ENCODE measurements at regions not wholly inside any gene's neighbourhood (a gene's known extent, or its start where the extent isn't known, plus 50 kb on each side); places are given as distances from the start of the nearest gene placed in this dataset.

DNA sequence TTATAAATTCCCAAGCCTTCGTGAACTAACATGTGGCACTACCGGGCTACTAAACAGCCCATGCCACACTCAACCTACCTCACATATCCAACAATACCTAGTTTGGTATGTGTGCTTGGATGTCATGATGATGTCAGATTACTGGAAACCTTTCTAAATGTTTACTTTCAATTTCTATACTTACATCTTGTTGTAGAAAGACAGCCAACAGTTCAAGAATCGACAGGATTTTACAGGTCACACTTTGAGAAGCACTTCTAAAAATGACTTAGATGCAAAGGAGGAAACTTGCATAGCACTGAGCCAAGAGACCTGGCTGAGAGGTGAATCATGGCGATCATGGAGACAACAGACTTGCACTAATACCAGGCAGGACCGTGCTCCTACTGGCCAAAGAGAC is 209.9 kb downstream of the COL4A1 start:
- TF ChIP-seq, protein P1, sequence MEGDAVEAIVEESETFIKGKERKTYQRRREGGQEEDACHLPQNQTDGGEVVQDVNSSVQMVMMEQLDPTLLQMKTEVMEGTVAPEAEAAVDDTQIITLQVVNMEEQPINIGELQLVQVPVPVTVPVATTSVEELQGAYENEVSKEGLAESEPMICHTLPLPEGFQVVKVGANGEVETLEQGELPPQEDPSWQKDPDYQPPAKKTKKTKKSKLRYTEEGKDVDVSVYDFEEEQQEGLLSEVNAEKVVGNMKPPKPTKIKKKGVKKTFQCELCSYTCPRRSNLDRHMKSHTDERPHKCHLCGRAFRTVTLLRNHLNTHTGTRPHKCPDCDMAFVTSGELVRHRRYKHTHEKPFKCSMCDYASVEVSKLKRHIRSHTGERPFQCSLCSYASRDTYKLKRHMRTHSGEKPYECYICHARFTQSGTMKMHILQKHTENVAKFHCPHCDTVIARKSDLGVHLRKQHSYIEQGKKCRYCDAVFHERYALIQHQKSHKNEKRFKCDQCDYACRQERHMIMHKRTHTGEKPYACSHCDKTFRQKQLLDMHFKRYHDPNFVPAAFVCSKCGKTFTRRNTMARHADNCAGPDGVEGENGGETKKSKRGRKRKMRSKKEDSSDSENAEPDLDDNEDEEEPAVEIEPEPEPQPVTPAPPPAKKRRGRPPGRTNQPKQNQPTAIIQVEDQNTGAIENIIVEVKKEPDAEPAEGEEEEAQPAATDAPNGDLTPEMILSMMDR (IDR thresholded peaks at IDR 0.05; ENCODE audit: control extremely low read depth, extremely low read depth) = no peak
- peaks cover 0 to 13% (median 6%) of the 10 kb centered on the region in 4 donors for H3K9me3 ChIP-seq (ENCODE audit: control insufficient read depth in 4 of 4, insufficient read depth in 3 of 4, low read length in 3 of 4)

DNA sequence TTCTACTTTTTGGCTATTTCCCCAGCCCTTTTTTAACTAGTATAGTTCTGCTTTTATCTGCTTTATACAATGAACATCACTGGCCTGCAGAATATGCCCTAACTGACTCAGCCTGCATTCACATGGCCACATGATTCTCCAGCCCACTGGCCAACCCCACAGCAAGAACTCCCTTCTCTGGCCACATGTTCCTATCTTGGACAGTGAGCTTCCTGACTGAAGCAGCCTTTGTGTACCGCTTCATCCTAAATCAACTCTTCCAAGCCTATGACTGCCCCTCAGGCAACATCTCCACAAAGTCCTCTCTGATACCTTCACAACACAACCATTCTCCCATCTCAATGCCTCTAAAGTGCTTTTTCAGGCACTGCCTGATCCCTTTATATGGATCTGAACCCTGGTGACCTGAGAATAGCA is 214.1 kb downstream of the COL4A1 start:
- Histone ChIP-seq H3K36me3 (ENCODE audit: control insufficient read depth in 4 of 4, insufficient read depth in 4 of 4, low read length in 4 of 4) (no peaks in the 10 kb centered on the region), H3K27ac (ENCODE audit: low read depth in 1 of 2, low read length in 1 of 2) (no peak overlapping the region), H3K9me3 (ENCODE audit: control insufficient read depth in 4 of 4, insufficient read depth in 3 of 4, low read length in 3 of 4) (no peaks in the 10 kb centered on the region), H3K27me3 (ENCODE audit: control insufficient read depth in 3 of 3, insufficient read depth in 3 of 3, low read length in 2 of 3) (no peaks in the 10 kb centered on the region), H3K4me1 (ENCODE audit: control insufficient read depth in 5 of 5, insufficient read depth in 5 of 5, low read length in 5 of 5) (peaks cover 0 to 7% (median 0%) of the 10 kb centered on the region in 5 donors), H3K9ac (ENCODE audit: insufficient read depth in 1 of 2, low read length in 2 of 2) (no peak overlapping the region), H3K4me3 (no peak overlapping the region)
- ATAC-seq (ENCODE audit: insufficient read depth, low FRiP score) (no peak), DNase-seq (no peak)
- TF ChIP-seq, protein P1 (IDR thresholded peaks at IDR 0.05; ENCODE audit: control extremely low read depth, extremely low read depth) = no peak
- 58 to 97% methylated on average over 1 of the region's 1 CpG for WGBS, 2 donors

More for the DNA sequence above, 209.9 kb downstream of the COL4A1 start:
- H3K9ac ChIP-seq (ENCODE audit: insufficient read depth in 1 of 2, low read length in 2 of 2) = no peak overlapping the region
- peaks cover 0 to 7% (median 0%) of the 10 kb centered on the region in 5 donors for H3K4me1 ChIP-seq (ENCODE audit: control insufficient read depth in 5 of 5, insufficient read depth in 5 of 5, low read length in 5 of 5)
- 88 to 89% methylated on average over 5 of the region's 5 CpGs for WGBS, 2 donors
- ATAC-seq (ENCODE audit: insufficient read depth, low FRiP score) = no peak
- no peaks in the 10 kb centered on the region for H3K36me3 ChIP-seq (ENCODE audit: control insufficient read depth in 4 of 4, insufficient read depth in 4 of 4, low read length in 4 of 4)
- H3K4me3 ChIP-seq = no peak overlapping the region
- H3K27me3 ChIP-seq (ENCODE audit: control insufficient read depth in 3 of 3, insufficient read depth in 3 of 3, low read length in 2 of 3) = no peaks in the 10 kb centered on the region
- DNase-seq = no peak
- no peak overlapping the region for H3K27ac ChIP-seq (ENCODE audit: low read depth in 1 of 2, low read length in 1 of 2)

DNA sequence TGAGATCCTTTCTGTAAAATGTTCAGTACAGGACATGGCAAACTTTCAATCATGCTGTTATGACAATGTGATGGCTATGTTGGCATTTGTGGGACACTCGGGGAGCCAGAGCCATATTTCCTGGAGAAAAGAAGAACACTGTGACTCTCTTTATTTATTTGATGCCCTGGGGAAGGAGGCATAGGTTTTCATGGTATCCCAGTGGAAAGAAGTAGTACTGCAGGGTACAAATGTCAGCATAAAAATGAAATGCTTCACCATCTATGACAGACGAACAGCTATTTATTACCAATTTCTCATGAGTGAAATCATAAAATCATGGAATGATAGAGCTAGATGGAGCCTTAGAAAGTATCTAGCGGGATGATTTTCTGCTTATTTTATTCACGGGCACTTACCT is 217.1 kb downstream of the COL4A1 start:
- DNase-seq (no peak), ATAC-seq (ENCODE audit: insufficient read depth, low FRiP score) (no peak)
- Histone ChIP-seq H3K4me3 (no peak overlapping the region), H3K9ac (ENCODE audit: insufficient read depth in 1 of 2, low read length in 2 of 2) (no peak overlapping the region), H3K27me3 (ENCODE audit: control insufficient read depth in 3 of 3, insufficient read depth in 3 of 3, low read length in 2 of 3) (no peaks in the 10 kb centered on the region), H3K36me3 (ENCODE audit: control insufficient read depth in 4 of 4, insufficient read depth in 4 of 4, low read length in 4 of 4) (no peaks in the 10 kb centered on the region), H3K27ac (ENCODE audit: low read depth in 1 of 2, low read length in 1 of 2) (no peak overlapping the region), H3K9me3 (ENCODE audit: control insufficient read depth in 4 of 4, insufficient read depth in 3 of 4, low read length in 3 of 4) (no peaks in the 10 kb centered on the region), H3K4me1 (ENCODE audit: control insufficient read depth in 5 of 5, insufficient read depth in 5 of 5, low read length in 5 of 5) (peaks cover 0 to 6% (median 0%) of the 10 kb centered on the region in 5 donors)
- WGBS, 2 donors = 72 to 76% methylated on average over 4 of the region's 4 CpGs
- TF ChIP-seq, protein P1 (IDR thresholded peaks at IDR 0.05; ENCODE audit: control extremely low read depth, extremely low read depth) = no peak

DNA sequence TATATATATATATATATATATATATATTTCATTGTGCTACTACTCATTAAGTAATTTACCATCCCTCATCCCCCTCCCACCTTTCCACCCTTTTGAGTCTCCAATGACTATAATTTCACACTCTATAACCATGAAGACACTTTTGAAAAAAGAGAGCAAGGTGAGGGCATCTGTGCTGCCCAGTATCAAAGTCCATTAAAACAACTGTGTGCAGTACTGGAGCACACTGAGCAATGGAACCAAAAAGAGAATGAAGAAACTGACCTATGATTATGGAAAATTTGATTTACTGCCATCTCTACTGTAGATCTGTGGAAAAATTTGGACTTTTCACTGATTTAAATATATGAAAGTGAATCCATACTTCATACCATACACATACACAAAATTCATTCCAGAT is 217.9 kb downstream of the COL4A1 start:
- Histone ChIP-seq H3K36me3 (ENCODE audit: control insufficient read depth in 4 of 4, insufficient read depth in 4 of 4, low read length in 4 of 4) (no peaks in the 10 kb centered on the region), H3K27ac (ENCODE audit: low read depth in 1 of 2, low read length in 1 of 2) (no peak overlapping the region), H3K9ac (ENCODE audit: insufficient read depth in 1 of 2, low read length in 2 of 2) (no peak overlapping the region), H3K9me3 (ENCODE audit: control insufficient read depth in 4 of 4, insufficient read depth in 3 of 4, low read length in 3 of 4) (no peaks in the 10 kb centered on the region), H3K4me1 (ENCODE audit: control insufficient read depth in 5 of 5, insufficient read depth in 5 of 5, low read length in 5 of 5) (no peaks in the 10 kb centered on the region), H3K27me3 (ENCODE audit: control insufficient read depth in 3 of 3, insufficient read depth in 3 of 3, low read length in 2 of 3) (no peaks in the 10 kb centered on the region), H3K4me3 (no peak overlapping the region)
- TF ChIP-seq, protein P1 (IDR thresholded peaks at IDR 0.05; ENCODE audit: control extremely low read depth, extremely low read depth) = no peak
- ATAC-seq (ENCODE audit: insufficient read depth, low FRiP score) (no peak), DNase-seq (no peak)
